C4-2B (cell line): ENCODE measurements at regions not wholly inside any gene's neighbourhood (a gene's known extent, or its start where the extent isn't known, plus 50 kb on each side); places are given as distances from the start of the nearest gene placed in this dataset.

ENCODE experiments used
- H3K27ac ChIP-seq: fragments of 450-650 bp; 2 replicates; pipeline ENCODE4 v1.5.1; 2017
- ZFX ChIP-seq: fragments of 450-650 bp; IDR thresholded peaks from 2 replicates; pipeline ENCODE4 v1.6.1; 2017
- TF ChIP-seq, protein P1 (sequence below): fragments of 450-650 bp; conservative IDR thresholded peaks from 2 replicates; pipeline ENCODE4 v1.5.1; 2017; ENCODE audit warnings: mild to moderate bottlenecking

GRCh38 chr16:86899757-86900156, 321.4 kb downstream of the FOXL1 start:
- no peak overlapping the region for H3K27ac ChIP-seq
- no peak for TF ChIP-seq ZFX
- TF ChIP-seq, protein P1, sequence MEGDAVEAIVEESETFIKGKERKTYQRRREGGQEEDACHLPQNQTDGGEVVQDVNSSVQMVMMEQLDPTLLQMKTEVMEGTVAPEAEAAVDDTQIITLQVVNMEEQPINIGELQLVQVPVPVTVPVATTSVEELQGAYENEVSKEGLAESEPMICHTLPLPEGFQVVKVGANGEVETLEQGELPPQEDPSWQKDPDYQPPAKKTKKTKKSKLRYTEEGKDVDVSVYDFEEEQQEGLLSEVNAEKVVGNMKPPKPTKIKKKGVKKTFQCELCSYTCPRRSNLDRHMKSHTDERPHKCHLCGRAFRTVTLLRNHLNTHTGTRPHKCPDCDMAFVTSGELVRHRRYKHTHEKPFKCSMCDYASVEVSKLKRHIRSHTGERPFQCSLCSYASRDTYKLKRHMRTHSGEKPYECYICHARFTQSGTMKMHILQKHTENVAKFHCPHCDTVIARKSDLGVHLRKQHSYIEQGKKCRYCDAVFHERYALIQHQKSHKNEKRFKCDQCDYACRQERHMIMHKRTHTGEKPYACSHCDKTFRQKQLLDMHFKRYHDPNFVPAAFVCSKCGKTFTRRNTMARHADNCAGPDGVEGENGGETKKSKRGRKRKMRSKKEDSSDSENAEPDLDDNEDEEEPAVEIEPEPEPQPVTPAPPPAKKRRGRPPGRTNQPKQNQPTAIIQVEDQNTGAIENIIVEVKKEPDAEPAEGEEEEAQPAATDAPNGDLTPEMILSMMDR: no peak

- H3K27ac ChIP-seq: no peak overlapping the region
- TF ChIP-seq, protein P1: no peak
- TF ChIP-seq ZFX: no peak
These were observed 323.1 kb downstream of the FOXL1 start for GRCh38 chr16:86901483-86901882.

- H3K27ac ChIP-seq: no peak overlapping the region
- TF ChIP-seq, protein P1: no peak
- TF ChIP-seq ZFX: no peak
These were observed 324.3 kb downstream of the FOXL1 start for GRCh38 chr16:86902656-86903001.

GRCh38 chr16:86903068-86903467, 324.7 kb downstream of the FOXL1 start:
- no peak for TF ChIP-seq ZFX
- TF ChIP-seq, protein P1: no peak
- H3K27ac ChIP-seq: no peak overlapping the region

GRCh38 chr16:86905302-86905701, 327.0 kb downstream of the FOXL1 start:
- TF ChIP-seq, protein P1: no peak
- no peak for TF ChIP-seq ZFX
- H3K27ac ChIP-seq: no peak overlapping the region

DNA sequence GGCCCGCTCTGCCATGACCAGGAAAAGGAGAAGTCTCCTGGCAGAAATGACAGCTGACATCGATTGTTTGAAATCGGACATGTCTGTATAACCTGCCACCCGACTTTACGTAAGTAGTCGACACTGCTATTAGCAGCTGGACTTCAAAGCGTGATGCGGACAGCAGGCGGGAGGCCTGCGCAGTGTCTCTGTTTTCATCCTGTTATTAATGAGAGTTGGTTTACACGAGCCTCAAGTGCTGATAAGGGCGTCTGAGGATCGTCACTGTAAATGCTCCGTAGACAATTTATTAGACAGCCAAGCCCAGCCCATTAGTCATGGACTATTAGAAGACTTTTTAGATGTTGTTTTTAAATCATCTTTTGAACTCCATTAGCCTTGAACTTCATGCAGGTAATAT, 328.3 kb downstream of the FOXL1 start:
- no peak overlapping the region for H3K27ac ChIP-seq
- TF ChIP-seq, protein P1: no peak
- no peak for TF ChIP-seq ZFX

GRCh38 chr16:86909359-86910160, 331.2 kb downstream of the FOXL1 start:
- no peak for TF ChIP-seq ZFX
- no peak overlapping the region for H3K27ac ChIP-seq
